Activated CD4-positive, alpha-beta T cell treated with anti-CD3 and anti-CD28 coated beads, Interleukin-2, amount 10 ng/mL, durations not matched to agents 7 days and 5 days (primary cell): ENCODE measurements at regions not wholly inside any gene's neighbourhood (a gene's known extent, or its start where the extent isn't known, plus 50 kb on each side); places are given as distances from the start of the nearest gene placed in this dataset.

Source experiments
- CTCF ChIA-PET: fragments of 350-600 bp; sonication (Branson Sonifier 250); formaldehyde crosslinking; loops from one replicate; lab custom pipeline; 2021; ENCODE audit warnings: antibody characterized with exemption; lab: Charles Lee
- POLR2A ChIA-PET: fragments of 350-600 bp; sonication (Branson Sonifier 250); formaldehyde crosslinking; loops from one replicate; lab custom pipeline; 2021; ENCODE audit warnings: antibody characterized with exemption; lab: Charles Lee
- DNase-seq: peaks from one replicate; pipeline ENCODE4 v3.0.0-alpha.2; 2020
- H3K27ac Mint-ChIP-seq: one replicate; pipeline ENCODE4 v1.8.0; 2021; ENCODE audit warnings: mild to moderate bottlenecking, moderate library complexity, mixed read lengths
- H3K27me3 Mint-ChIP-seq: one replicate; pipeline ENCODE4 v1.8.0; 2021; ENCODE audit warnings: mixed read lengths
- H3K36me3 Mint-ChIP-seq: one replicate; pipeline ENCODE4 v1.8.0; 2021; ENCODE audit warnings: low read depth, mixed read lengths
- H3K4me1 Mint-ChIP-seq: one replicate; pipeline ENCODE4 v1.8.0; 2021; ENCODE audit warnings: mixed read lengths
- H3K4me3 Mint-ChIP-seq: one replicate; pipeline ENCODE4 v1.8.0; 2021; ENCODE audit warnings: mild to moderate bottlenecking, moderate library complexity, mixed read lengths
- H3K9me3 Mint-ChIP-seq: one replicate; pipeline ENCODE4 v1.8.0; 2021; ENCODE audit warnings: mixed read lengths

DNA sequence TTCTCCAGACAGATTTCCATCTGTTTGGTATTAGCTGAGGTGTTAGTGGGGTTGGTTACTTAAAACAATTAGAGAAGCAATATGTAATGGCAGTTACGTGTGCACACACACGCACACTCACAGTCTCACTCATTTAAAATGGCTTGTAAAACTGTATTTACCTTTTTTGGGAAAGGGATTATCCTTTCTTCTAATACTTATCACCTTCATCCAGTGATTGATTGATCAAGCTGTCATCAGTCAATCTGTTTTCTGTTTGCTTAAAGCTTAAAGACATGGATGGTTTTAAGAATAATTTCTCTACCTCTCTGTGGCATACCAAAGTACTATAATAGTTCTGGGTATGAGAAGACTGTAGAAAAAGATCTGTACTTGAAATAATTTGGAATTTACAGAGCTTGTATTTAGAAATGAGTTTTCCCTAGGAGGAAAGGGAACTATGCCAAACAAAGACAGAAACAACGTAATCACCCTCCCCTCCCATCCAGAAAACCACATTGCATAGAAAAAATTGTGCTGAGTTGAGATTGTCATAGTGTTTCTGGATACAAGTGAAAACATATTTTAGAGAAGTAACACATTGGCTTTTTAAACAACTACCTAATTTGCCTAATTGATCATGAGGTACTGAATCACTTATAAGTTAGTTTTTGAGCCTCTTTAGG, 455.8 kb downstream of the PCNX1 start:
- no peaks in the 10 kb centered on the region for H3K27me3 Mint-ChIP-seq
- H3K36me3 Mint-ChIP-seq: peaks cover 25% of the 10 kb centered on the region
- H3K4me3 Mint-ChIP-seq: no peak overlapping the region
- ChIA-PET POLR2A (no interaction called here), CTCF (interaction anchor here (0.6 to 1.2 kb wide), 2 partner anchors 24 to 41 kb away, joined by 3 to 4 read pairs; no protein-coding TSS in a partner anchor)
- H3K27ac Mint-ChIP-seq: no peak overlapping the region
- H3K9me3 Mint-ChIP-seq: peaks cover 16% of the 10 kb centered on the region
- peaks cover 17% of the 10 kb centered on the region for H3K4me1 Mint-ChIP-seq
- no peak for DNase-seq

- peaks cover 8% of the 10 kb centered on the region for H3K9me3 Mint-ChIP-seq
- H3K27ac Mint-ChIP-seq: no peak overlapping the region
- CTCF ChIA-PET: interaction anchor here (0.6 kb wide), 1 partner anchor 220 kb away, joined by 3 read pairs; no protein-coding TSS in a partner anchor
- H3K36me3 Mint-ChIP-seq: peaks cover 18% of the 10 kb centered on the region
- no peak overlapping the region for H3K4me3 Mint-ChIP-seq
- peaks cover 17% of the 10 kb centered on the region for H3K4me1 Mint-ChIP-seq
- H3K27me3 Mint-ChIP-seq: no peaks in the 10 kb centered on the region
- no peak for DNase-seq
- POLR2A ChIA-PET: no interaction called here
Measured at GRCh38 chr14:71363946-71364925, 457.0 kb downstream of the PCNX1 start.

DNA sequence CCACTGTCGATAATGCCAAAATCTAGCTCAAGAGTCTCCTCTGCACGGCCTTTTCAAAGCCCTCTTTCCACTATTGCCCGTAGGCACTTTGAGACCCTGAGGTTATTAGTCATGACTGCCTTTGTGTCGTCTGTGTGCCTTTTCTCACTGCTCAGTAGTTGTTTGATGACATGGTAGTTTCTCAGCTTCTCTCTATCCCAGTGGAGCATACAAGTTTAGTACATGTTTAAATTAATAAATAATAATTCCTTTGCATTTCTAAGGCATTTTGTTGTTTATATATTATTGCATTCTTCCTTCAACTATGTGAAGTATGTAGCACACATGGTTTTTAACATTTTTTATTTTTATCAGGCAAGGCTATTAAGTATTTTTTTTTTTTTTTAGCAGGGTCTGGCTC, 458.1 kb downstream of the PCNX1 start:
- peaks cover 3% of the 10 kb centered on the region for H3K9me3 Mint-ChIP-seq
- CTCF ChIA-PET: no interaction called here
- H3K27me3 Mint-ChIP-seq: no peaks in the 10 kb centered on the region
- H3K27ac Mint-ChIP-seq: no peak overlapping the region
- POLR2A ChIA-PET: no interaction called here
- H3K36me3 Mint-ChIP-seq: peaks cover 11% of the 10 kb centered on the region
- peaks cover 15% of the 10 kb centered on the region for H3K4me1 Mint-ChIP-seq
- H3K4me3 Mint-ChIP-seq: no peak overlapping the region
- no peak for DNase-seq

DNA sequence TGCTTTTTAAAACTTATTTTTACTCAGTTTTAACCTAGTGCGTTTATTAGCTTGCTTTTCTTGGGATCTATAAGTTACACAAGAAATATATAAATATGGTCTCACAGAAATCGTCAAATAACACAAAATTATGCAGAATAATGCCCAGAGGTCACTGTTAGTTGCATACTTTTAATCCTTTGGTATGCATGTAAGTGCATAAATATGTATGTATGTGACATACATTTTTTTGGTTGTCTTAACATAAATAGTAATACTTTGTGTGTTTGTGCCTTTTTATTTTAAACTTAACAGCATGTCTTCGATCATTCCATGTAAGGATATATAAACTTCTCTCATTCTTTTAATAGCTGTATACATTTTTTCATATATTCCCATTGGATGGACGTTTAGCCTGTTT, 459.6 kb downstream of the PCNX1 start:
- Mint-ChIP-seq H3K4me1 (peaks cover 21% of the 10 kb centered on the region), H3K4me3 (no peak overlapping the region), H3K9me3 (peaks cover 4% of the 10 kb centered on the region), H3K36me3 (peaks cover 10% of the 10 kb centered on the region), H3K27me3 (no peaks in the 10 kb centered on the region), H3K27ac (no peak overlapping the region)
- POLR2A ChIA-PET: no interaction called here
- CTCF ChIA-PET: interaction anchor here (0.7 kb wide), 1 partner anchor 268 kb away, joined by 4 read pairs; no protein-coding TSS in a partner anchor
- no peak for DNase-seq

DNA sequence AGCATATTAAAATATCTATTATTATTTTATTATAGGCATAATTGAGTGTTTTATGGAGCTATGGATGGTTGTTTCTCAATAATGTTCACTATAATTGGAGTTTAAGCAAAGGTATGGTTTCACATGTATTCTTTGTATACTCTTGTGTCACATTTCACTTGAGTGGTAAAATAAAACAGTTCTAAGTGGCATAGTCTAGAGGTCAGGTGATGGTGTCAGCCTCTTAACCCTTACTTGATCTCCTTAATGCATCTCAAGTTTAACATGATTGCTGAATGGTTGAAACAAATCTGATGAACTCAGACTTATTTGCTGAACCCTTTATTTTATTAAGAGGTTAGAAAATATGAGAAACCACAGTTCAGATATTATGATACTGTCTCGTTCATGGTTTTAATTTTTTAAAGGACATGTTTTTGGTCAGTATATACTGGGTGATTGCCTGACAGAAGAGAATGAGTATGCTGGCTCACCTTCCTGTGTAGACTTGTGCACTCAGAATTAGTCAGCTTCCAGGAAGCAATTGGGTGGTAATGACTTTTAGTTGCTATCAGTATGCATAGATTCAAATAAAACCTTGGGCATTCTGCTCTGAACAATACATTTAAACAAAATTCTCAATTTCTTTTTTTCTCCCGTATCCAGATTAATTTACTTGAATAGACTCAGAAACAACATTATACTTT, 464.6 kb downstream of the PCNX1 start:
- Mint-ChIP-seq H3K27me3 (no peaks in the 10 kb centered on the region), H3K4me1 (peaks cover 26% of the 10 kb centered on the region), H3K4me3 (no peak overlapping the region), H3K36me3 (peaks cover 20% of the 10 kb centered on the region), H3K9me3 (peaks cover 16% of the 10 kb centered on the region), H3K27ac (no peak overlapping the region)
- DNase-seq: no peak
- ChIA-PET CTCF (no interaction called here), POLR2A (interaction anchor here (0.5 kb wide), 1 partner anchor 32 kb away, joined by 3 read pairs; no protein-coding TSS in a partner anchor)

GRCh38 chr14:71372411-71372838, 465.2 kb downstream of the PCNX1 start:
- DNase-seq: no peak
- peaks cover 26% of the 10 kb centered on the region for H3K4me1 Mint-ChIP-seq
- no peak overlapping the region for H3K27ac Mint-ChIP-seq
- no peak overlapping the region for H3K4me3 Mint-ChIP-seq
- H3K36me3 Mint-ChIP-seq: peaks cover 22% of the 10 kb centered on the region
- CTCF ChIA-PET: no interaction called here
- H3K27me3 Mint-ChIP-seq: no peaks in the 10 kb centered on the region
- peaks cover 16% of the 10 kb centered on the region for H3K9me3 Mint-ChIP-seq
- POLR2A ChIA-PET: interaction anchor here (0.5 kb wide), 1 partner anchor 31 kb away, joined by 3 read pairs; no protein-coding TSS in a partner anchor

- CTCF ChIA-PET: interaction anchor here (0.6 kb wide), 1 partner anchor 278 kb away, joined by 3 read pairs; no protein-coding TSS in a partner anchor
- peaks cover 31% of the 10 kb centered on the region for H3K36me3 Mint-ChIP-seq
- POLR2A ChIA-PET: no interaction called here
Measured at GRCh38 chr14:71373773-71374172, 466.5 kb downstream of the PCNX1 start.

DNA sequence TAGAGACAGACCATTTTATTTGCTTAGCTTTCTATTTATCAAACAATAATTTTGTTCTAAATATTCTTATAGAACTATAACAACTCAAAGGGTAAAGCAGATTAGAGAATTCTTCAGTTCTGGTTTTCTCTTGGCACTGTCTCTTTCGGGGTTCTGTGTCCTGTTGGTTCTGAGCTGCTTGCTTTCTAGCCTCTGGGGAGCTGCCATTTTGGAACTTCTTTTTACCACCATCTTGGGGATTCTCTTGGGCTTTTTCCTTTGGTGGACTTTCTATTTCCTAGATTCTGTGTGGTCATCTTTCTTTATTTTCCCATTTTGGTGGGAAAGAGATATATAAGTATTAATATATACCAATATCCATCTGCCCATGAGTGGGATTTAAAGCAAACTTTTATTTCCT, 467.7 kb downstream of the PCNX1 start:
- H3K4me3 Mint-ChIP-seq: no peak overlapping the region
- ChIA-PET CTCF (no interaction called here), POLR2A (interaction anchor here (0.5 kb wide), 1 partner anchor 53 kb away, joined by 3 read pairs; no protein-coding TSS in a partner anchor)

More at GRCh38 chr14:71373773-71374172, 466.5 kb downstream of the PCNX1 start:
- H3K27me3 Mint-ChIP-seq: no peaks in the 10 kb centered on the region
- no peak for DNase-seq
- H3K27ac Mint-ChIP-seq: no peak overlapping the region
- peaks cover 39% of the 10 kb centered on the region for H3K4me1 Mint-ChIP-seq
- H3K9me3 Mint-ChIP-seq: peaks cover 28% of the 10 kb centered on the region
- H3K4me3 Mint-ChIP-seq: no peak overlapping the region

DNA sequence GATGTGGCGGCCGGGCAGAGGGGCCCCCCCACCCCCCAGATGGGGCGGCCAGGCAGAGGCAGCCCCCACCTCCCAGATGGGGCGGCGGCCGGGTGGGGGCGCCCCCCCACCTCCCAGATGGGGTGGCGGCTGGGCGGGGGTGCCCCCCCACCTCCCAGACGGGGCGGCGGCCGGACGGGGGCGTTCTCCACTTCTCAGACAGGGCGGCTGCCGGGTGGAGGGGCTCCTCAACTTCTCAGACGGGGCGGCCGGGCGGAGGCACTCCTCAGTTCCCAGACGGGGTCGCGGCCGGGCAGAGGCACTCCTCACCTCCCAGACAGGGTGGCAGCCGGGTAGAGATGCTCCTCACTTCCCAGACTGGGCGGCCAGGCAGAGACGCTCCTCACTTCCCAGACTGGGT, 469.8 kb downstream of the PCNX1 start:
- Mint-ChIP-seq H3K9me3 (peaks cover 33% of the 10 kb centered on the region), H3K4me1 (peaks cover 29% of the 10 kb centered on the region), H3K4me3 (no peak overlapping the region), H3K27ac (no peak overlapping the region), H3K36me3 (peaks cover 41% of the 10 kb centered on the region), H3K27me3 (no peaks in the 10 kb centered on the region)
- DNase-seq: no peak
- ChIA-PET POLR2A (no interaction called here), CTCF (no interaction called here)

More for the DNA sequence above, 467.7 kb downstream of the PCNX1 start:
- no peak for DNase-seq
- H3K9me3 Mint-ChIP-seq: peaks cover 33% of the 10 kb centered on the region
- H3K27ac Mint-ChIP-seq: no peak overlapping the region
- H3K27me3 Mint-ChIP-seq: no peaks in the 10 kb centered on the region
- peaks cover 38% of the 10 kb centered on the region for H3K36me3 Mint-ChIP-seq
- H3K4me1 Mint-ChIP-seq: peaks cover 42% of the 10 kb centered on the region

- Mint-ChIP-seq H3K27ac (no peak overlapping the region), H3K36me3 (peaks cover 41% of the 10 kb centered on the region), H3K4me3 (no peak overlapping the region), H3K9me3 (peaks cover 28% of the 10 kb centered on the region), H3K27me3 (no peaks in the 10 kb centered on the region), H3K4me1 (peaks cover 19% of the 10 kb centered on the region)
- POLR2A ChIA-PET: no interaction called here
- CTCF ChIA-PET: no interaction called here
- DNase-seq: no peak
Measured at GRCh38 chr14:71380271-71380670, 473.0 kb downstream of the PCNX1 start.

GRCh38 chr14:71381814-71382213, 474.6 kb downstream of the PCNX1 start:
- no peak for DNase-seq
- peaks cover 19% of the 10 kb centered on the region for H3K9me3 Mint-ChIP-seq

DNA sequence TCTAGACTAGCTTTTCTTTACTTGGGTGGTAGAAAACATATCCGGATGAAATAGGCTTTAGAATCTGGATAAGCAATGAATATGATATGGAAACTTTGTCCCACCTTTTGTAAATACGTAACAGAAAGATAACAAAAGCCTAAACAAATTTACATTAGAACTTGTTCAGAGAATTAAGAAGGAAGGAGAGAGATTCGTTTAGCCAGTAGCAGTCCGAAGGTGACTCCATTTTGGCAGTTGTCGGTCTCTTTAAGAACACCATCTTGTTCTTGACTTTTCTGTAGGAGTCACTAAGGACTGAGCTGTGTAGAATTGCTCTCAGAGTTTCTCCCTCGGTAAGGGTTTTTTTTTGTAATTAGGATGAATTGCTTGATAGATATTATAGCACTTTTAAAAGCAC, 475.1 kb downstream of the PCNX1 start:
- no peak overlapping the region for H3K27ac Mint-ChIP-seq
- POLR2A ChIA-PET: no interaction called here
- no peaks in the 10 kb centered on the region for H3K27me3 Mint-ChIP-seq
- H3K9me3 Mint-ChIP-seq: peaks cover 19% of the 10 kb centered on the region
- peaks cover 35% of the 10 kb centered on the region for H3K36me3 Mint-ChIP-seq
- peaks cover 17% of the 10 kb centered on the region for H3K4me1 Mint-ChIP-seq
- H3K4me3 Mint-ChIP-seq: no peak overlapping the region
- CTCF ChIA-PET: interaction anchor here (0.6 kb wide), 1 partner anchor 95 kb away, joined by 3 read pairs; no protein-coding TSS in a partner anchor
- DNase-seq: no peak

More at GRCh38 chr14:71381814-71382213, 474.6 kb downstream of the PCNX1 start:
- no peaks in the 10 kb centered on the region for H3K27me3 Mint-ChIP-seq
- H3K36me3 Mint-ChIP-seq: peaks cover 37% of the 10 kb centered on the region
- no peak overlapping the region for H3K27ac Mint-ChIP-seq
- H3K4me1 Mint-ChIP-seq: peaks cover 17% of the 10 kb centered on the region
- H3K4me3 Mint-ChIP-seq: no peak overlapping the region
- ChIA-PET POLR2A (no interaction called here), CTCF (interaction anchor here (0.6 kb wide), 1 partner anchor 95 kb away, joined by 3 read pairs; no protein-coding TSS in a partner anchor)
